NCI-H1092 (cell line): ENCODE measurements at regions not wholly inside any gene's neighbourhood (a gene's known extent, or its start where the extent isn't known, plus 50 kb on each side); places are given as distances from the start of the nearest gene placed in this dataset.
A peak's percentile ranks its signal among the peaks of the same experiment; 100 is the strongest.
"Not testable (repeated sequence)": the region's sequence is repeated elsewhere in the genome, so short reads cannot be mapped to it uniquely, and the experiment has no call there.

Experiments
- DNase-seq: peaks from one replicate; lab custom pipeline; 2025; lab: John Stamatoyannopoulos, UW

- DNase-seq: no peak
These were observed 1203.9 kb downstream of the AMY1C start for GRCh38 chr1:104953555-104953954.

GRCh38 chr1:104973516-104973915 is 1223.8 kb downstream of the AMY1C start:
- no peak for DNase-seq

GRCh38 chr1:104979651-104980050 is 1230.0 kb downstream of the AMY1C start:
- no peak for DNase-seq

- no peak for DNase-seq
These were observed 1237.5 kb downstream of the AMY1C start for GRCh38 chr1:104987210-104987609.

- DNase-seq: no peak
These were observed 1239.3 kb downstream of the AMY1C start for GRCh38 chr1:104989012-104989411.

GRCh38 chr1:104991702-104992101 is 1242.0 kb downstream of the AMY1C start:
- peak; percentile 65 for DNase-seq

GRCh38 chr1:105000793-105001192 is 1251.1 kb downstream of the AMY1C start:
- no peak for DNase-seq

- no peak for DNase-seq
These were observed 1254.8 kb downstream of the AMY1C start for GRCh38 chr1:105004515-105004914.

GRCh38 chr1:105005594-105006195 is 1256.0 kb downstream of the AMY1C start:
- no peak for DNase-seq

GRCh38 chr1:105017587-105017986 is 1267.9 kb downstream of the AMY1C start:
- no peak for DNase-seq

- no peak for DNase-seq
These were observed 1274.0 kb downstream of the AMY1C start for GRCh38 chr1:105023719-105024118.

- no peak for DNase-seq
These were observed 1278.3 kb downstream of the AMY1C start for GRCh38 chr1:105027838-105028471.

GRCh38 chr1:105072446-105072845 is 1322.7 kb downstream of the AMY1C start:
- no peak for DNase-seq

GRCh38 chr1:105072850-105073249 is 1323.2 kb downstream of the AMY1C start:
- DNase-seq: no peak

GRCh38 chr1:105073660-105074059 is 1324.0 kb downstream of the AMY1C start:
- DNase-seq: no peak

GRCh38 chr1:105083611-105084010 is 1333.9 kb downstream of the AMY1C start:
- DNase-seq: no peak

- DNase-seq: no peak
These were observed 1337.8 kb downstream of the AMY1C start for GRCh38 chr1:105087506-105087905.

GRCh38 chr1:105088166-105088565 is 1338.5 kb downstream of the AMY1C start:
- DNase-seq: no peak

- not testable (repeated sequence) for DNase-seq
These were observed 1344.2 kb downstream of the AMY1C start for GRCh38 chr1:105093893-105094292.

GRCh38 chr1:105100102-105100501 is 1350.4 kb downstream of the AMY1C start:
- DNase-seq: peak; percentile 61

- DNase-seq: no peak
These were observed 1351.6 kb downstream of the AMY1C start for GRCh38 chr1:105101261-105101660.

- no peak for DNase-seq
These were observed 1352.7 kb downstream of the AMY1C start for GRCh38 chr1:105102371-105102770.

- no peak for DNase-seq
These were observed 1372.3 kb downstream of the AMY1C start for GRCh38 chr1:105122041-105122440.
